ENCODE measurements at regions not wholly inside any gene's neighbourhood (a gene's known extent, or its start where the extent isn't known, plus 50 kb on each side); places are given as distances from the start of the nearest gene placed in this dataset.
"Not testable (repeated sequence)": the region's sequence is repeated elsewhere in the genome, so short reads cannot be mapped to it uniquely, and the experiment has no call there.

GRCh38 chr2:221767106-221768012, 195.3 kb upstream of the EPHA4 start:
- DNase-seq (ENCODE audit: low spot score): no peak

GRCh38 chr2:221762496-221762895, 190.4 kb upstream of the EPHA4 start:
- no peak for DNase-seq (ENCODE audit: low spot score)

DNA sequence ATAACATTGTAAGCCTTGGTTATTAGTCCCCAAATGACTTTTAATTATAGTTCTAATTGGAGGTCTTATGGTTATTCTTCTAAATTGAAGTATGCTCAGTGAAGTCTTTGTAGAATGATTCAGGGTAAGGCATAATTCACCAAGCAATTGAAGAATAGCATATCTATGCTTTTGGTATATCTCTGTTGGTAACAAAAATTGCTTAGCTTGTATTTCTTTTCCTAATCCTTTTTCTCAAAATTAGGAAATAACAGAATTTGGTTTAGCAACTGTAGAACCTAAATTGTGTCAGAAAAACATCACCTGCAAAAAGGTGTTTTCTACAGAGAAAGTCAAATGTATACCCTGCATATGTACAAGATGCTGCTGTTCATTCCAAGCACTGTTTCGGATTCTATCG, 189.2 kb upstream of the EPHA4 start:
- DNase-seq (ENCODE audit: low spot score): no peak

DNA sequence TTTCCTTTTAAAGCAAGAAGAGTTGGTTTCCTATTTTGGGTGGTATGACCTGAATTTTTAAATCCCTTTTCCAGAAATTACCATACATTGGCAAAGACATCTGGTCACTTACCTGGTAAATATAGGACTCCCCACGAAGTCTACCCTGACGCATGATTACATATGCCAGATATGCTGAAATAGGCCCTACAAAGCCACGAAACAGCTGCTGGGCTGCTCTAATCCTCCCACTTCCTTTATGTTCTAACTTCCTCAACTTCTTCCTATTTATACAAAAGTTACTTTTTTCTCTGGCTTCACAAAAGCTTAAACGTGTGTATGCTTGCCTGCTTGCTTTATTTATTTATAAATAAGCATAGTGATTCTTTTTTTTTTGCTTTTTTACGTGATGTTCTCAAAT, 186.0 kb upstream of the EPHA4 start:
- no peak for DNase-seq (ENCODE audit: low spot score)

DNA sequence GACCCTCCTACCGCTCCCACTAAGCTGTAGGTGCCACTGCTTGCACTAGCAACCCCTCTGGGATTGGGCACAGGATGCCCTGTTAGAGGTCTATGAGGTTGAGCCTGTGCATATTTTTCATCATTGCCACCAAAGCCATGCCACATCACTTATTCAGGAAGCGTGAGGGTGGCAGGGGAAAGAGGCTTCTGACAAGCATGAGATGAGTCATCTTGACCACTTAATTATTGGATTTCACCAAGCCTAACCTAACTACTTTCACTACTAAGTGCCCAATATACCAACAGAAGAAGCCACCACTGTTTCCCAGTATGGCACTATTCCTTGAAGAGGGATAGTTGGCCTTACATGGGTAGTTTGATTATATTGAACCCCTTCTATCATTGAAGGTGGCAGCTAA, 181.3 kb upstream of the EPHA4 start:
- no peak for DNase-seq (ENCODE audit: low spot score)

DNA sequence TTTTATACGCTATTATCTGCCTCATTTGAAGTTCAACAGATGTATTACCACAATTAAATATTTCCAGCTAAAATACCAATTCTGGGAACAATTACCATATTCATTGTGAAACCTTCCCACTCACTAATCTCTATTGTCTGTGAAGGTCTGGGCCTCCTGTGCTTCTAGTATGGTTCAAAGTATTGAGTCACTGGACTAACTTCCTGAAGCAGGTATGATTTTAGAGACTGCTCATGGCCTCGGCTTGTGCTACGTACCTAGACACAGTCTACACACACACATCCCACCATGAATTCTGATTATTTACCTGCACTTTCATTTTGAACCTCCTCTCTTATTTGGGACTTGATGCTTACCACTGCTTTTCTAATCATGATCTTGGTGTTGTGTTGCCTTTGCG, 180.7 kb upstream of the EPHA4 start:
- DNase-seq (ENCODE audit: low spot score): no peak

GRCh38 chr2:221750316-221750715, 178.2 kb upstream of the EPHA4 start:
- no peak for DNase-seq (ENCODE audit: low spot score)

GRCh38 chr2:221747289-221747972, 175.3 kb upstream of the EPHA4 start:
- no peak for DNase-seq (ENCODE audit: low spot score)

DNA sequence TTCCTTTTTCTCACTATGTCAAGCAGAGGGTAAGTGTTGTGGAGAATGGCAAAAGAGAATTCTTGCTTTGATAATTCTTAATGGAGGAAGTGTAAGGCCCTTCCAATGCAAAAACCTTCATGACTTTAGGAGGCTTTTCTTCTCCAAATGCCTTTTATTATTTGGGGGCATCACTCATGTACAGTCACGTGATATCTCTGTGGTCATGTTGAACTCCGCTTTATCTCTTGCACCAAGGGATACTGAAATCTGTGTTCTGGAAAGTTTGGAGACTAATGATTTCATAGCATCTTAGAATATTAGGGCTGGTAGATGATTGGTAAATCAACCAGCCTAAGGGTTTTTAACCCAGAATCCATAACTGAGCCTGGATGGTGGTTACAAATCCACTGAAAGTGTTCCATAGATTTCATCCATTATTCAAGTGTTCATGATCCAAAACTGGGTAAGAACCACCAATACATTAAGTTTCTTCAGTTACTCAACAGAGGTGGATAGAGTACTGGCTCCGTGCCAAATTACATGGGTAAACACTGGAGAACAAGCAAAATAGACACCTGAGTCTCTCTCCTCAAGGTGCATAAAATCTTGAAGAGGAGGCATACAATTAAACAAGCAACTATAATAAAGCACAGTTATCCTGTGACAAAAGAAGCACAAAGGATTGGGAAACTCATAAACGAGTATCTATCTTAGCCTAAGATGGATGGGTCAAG, 169.6 kb upstream of the EPHA4 start:
- no peak for DNase-seq (ENCODE audit: low spot score)

GRCh38 chr2:221731432-221732145, 159.5 kb upstream of the EPHA4 start:
- DNase-seq (ENCODE audit: low spot score): no peak

- no peak for DNase-seq (ENCODE audit: low spot score)
These were observed 154.9 kb upstream of the EPHA4 start for GRCh38 chr2:221726894-221727513.

DNA sequence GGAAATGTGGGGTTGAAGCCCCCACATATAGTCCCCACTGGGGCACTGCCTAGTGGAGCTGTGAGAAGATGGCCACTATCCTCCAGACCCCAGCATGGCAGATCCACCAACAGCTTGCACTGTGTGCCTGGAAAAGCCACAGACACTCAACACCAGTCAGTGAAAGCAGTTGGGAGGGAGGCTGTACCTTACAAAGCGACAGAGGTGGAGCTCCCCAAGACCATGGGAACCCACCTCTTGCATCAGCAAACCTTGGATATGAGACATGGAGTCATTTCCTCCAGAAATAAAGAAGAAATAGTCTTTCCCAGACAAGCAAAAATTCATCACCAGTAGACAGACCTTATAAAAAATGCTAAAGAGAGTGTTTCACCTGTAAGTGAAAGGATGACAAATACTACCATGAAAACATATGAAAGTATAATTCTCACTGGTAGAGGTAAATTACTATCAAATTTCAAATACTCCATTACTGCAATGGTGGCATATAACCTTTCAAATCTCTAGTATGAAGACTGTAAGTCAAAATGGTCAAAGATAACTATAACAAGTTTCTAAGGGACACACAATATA, 152.6 kb upstream of the EPHA4 start:
- DNase-seq (ENCODE audit: low spot score): no peak

DNA sequence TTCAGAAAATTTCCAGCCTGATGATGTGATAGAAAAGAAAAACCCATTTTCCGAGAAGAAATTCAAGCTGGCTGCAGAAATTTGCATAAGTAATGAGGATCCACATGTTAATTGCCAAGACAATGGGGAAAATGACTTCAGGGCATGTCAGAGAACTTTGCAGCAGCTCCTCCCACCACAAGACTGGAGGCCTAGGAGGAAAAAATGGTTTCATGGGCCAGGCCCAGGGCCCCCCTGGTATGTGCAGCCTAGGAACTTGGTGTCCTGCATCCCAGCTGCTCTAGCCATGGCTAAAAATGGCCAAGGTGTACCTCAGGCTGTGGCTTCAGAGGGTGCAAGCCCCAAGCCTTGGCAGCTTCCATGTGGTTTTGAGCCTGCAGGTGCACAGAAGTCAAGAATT, 152.0 kb upstream of the EPHA4 start:
- DNase-seq (ENCODE audit: low spot score): not testable (repeated sequence)

DNA sequence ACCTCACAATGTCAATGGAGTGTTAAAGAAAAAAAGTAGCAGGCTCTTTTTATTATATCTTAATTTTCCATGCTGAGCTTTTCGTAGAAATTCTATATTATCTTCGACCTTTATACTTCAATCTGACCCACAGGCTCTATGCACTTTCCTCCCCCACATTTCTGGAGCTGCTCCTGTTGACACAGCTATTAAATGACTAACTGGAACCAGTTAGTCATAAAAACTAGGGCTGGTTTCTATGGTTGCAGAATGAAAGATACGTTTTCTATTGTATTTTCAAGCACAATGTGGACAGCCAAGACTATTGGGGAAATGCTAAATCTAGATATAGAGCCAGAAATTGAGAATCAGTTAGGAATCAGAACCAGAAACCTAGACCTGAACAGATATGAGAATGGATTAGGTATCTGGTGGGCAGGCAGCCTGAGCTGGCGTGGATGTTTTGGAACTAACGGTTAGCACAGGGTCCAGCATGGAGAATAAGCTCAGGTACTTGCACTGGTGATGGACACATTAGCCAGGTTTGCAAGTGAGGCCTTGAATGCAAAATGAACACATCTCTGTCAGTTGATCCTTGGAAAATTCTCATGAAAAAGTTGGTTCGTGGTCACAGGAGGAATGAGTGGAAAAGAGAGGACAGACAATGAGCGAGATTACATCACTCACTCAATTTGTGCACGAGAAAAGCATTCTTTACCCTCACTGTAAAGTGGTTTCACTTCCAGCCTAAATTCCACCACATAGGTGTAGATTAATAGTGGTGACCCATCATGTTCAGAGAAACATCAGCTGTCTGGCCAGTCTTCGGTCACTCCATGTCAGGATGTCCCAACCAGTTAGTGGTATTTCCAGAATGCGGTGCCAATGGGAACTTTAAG, 144.6 kb upstream of the EPHA4 start:
- DNase-seq (ENCODE audit: low spot score): no peak

GRCh38 chr2:221715523-221716247, 143.6 kb upstream of the EPHA4 start:
- no peak for DNase-seq (ENCODE audit: low spot score)

- DNase-seq (ENCODE audit: low spot score): no peak
These were observed 138.6 kb upstream of the EPHA4 start for GRCh38 chr2:221710744-221711143.

DNA sequence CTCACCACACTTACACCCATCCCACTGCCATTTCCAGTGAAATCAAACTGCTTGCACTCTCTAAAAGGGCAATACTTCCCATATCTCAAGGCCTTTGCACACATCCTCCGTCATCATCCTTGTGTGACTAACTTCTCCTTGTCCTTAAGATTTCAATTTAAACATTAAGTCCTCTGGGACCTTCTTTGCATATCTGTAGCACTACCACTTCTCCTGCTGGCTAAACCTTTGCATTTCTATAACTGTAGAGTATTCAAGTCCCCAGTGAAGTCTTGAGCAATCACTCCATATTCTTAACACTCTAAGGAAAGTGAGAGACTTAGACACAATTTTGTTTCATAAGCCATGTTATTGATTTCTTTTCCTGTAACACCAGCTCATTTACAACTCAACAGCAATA, 136.8 kb upstream of the EPHA4 start:
- DNase-seq (ENCODE audit: low spot score): no peak

- DNase-seq (ENCODE audit: low spot score): no peak
These were observed 133.2 kb upstream of the EPHA4 start for GRCh38 chr2:221705185-221705877.

- DNase-seq (ENCODE audit: low spot score): no peak
These were observed 132.3 kb upstream of the EPHA4 start for GRCh38 chr2:221704442-221704841.

Data from SK-N-DZ (cell line).